ENCODE measurements at regions not wholly inside any gene's neighbourhood (a gene's known extent, or its start where the extent isn't known, plus 50 kb on each side); places are given as distances from the start of the nearest gene placed in this dataset.
"Not testable (repeated sequence)": the region's sequence is repeated elsewhere in the genome, so short reads cannot be mapped to it uniquely, and the experiment has no call there.

GRCh38 chr1:146376309-146376707 lies 147.5 kb upstream of the NOTCH2NLA start:
- not testable (repeated sequence) for H3K4me1 ChIP-seq, H3K9me3 ChIP-seq, H3K36me3 ChIP-seq, H3K27me3 ChIP-seq
- Histone ChIP-seq H3K4me3 (peak overlapping the region; percentile 30 to 41), H3K27ac (peak overlapping the region; percentile 77 to 89)
- peak; percentile 94 for DNase-seq (ENCODE audit: low spot score)

- H3K9me3 ChIP-seq; DNase-seq (ENCODE audit: low spot score); H3K27ac ChIP-seq; H3K4me3 ChIP-seq; H3K27me3 ChIP-seq; H3K36me3 ChIP-seq; H3K4me1 ChIP-seq: not testable (repeated sequence)
These were observed 146.3 kb upstream of the NOTCH2NLA start for GRCh38 chr1:146375108-146375507.

- H3K9me3 ChIP-seq, H3K4me1 ChIP-seq, H3K27me3 ChIP-seq, H3K36me3 ChIP-seq: not testable (repeated sequence)
- peak overlapping the region; percentile 21 to 64 for H3K27ac ChIP-seq
- H3K4me3 ChIP-seq, result peak overlapping the region; percentile 25 to 46
- peak; percentile 67 for DNase-seq (ENCODE audit: low spot score)
These were observed 141.1 kb upstream of the NOTCH2NLA start for GRCh38 chr1:146369940-146370339.

GRCh38 chr1:146355373-146355772 lies 126.6 kb upstream of the NOTCH2NLA start:
- not testable (repeated sequence) for H3K27me3 ChIP-seq; DNase-seq (ENCODE audit: low spot score); H3K27ac ChIP-seq; H3K4me3 ChIP-seq; H3K4me1 ChIP-seq; H3K36me3 ChIP-seq; H3K9me3 ChIP-seq

GRCh38 chr1:146326863-146327262 lies 98.0 kb upstream of the NOTCH2NLA start:
- not testable (repeated sequence) for DNase-seq (ENCODE audit: low spot score); H3K4me1 ChIP-seq; H3K27ac ChIP-seq; H3K9me3 ChIP-seq; H3K27me3 ChIP-seq; H3K36me3 ChIP-seq; H3K4me3 ChIP-seq

- H3K36me3 ChIP-seq; H3K27me3 ChIP-seq; H3K4me3 ChIP-seq; H3K9me3 ChIP-seq; H3K27ac ChIP-seq; DNase-seq (ENCODE audit: low spot score); H3K4me1 ChIP-seq: not testable (repeated sequence)
These were observed 95.6 kb upstream of the NOTCH2NLA start for GRCh38 chr1:146324463-146324862.

- not testable (repeated sequence) for H3K4me1 ChIP-seq; H3K36me3 ChIP-seq; DNase-seq (ENCODE audit: low spot score); H3K27ac ChIP-seq; H3K4me3 ChIP-seq; H3K27me3 ChIP-seq; H3K9me3 ChIP-seq
These were observed 94.5 kb upstream of the NOTCH2NLA start for GRCh38 chr1:146323302-146323701.

- H3K27me3 ChIP-seq; H3K36me3 ChIP-seq; H3K4me3 ChIP-seq; H3K27ac ChIP-seq; H3K4me1 ChIP-seq; DNase-seq (ENCODE audit: low spot score); H3K9me3 ChIP-seq: not testable (repeated sequence)
These were observed 94.1 kb upstream of the NOTCH2NLA start for GRCh38 chr1:146322893-146323292.

- H3K27ac ChIP-seq; H3K9me3 ChIP-seq; DNase-seq (ENCODE audit: low spot score); H3K4me3 ChIP-seq; H3K27me3 ChIP-seq; H3K4me1 ChIP-seq; H3K36me3 ChIP-seq: not testable (repeated sequence)
These were observed 89.9 kb upstream of the NOTCH2NLA start for GRCh38 chr1:146318715-146319114.

- H3K27ac ChIP-seq; H3K27me3 ChIP-seq; H3K4me1 ChIP-seq; H3K4me3 ChIP-seq; DNase-seq (ENCODE audit: low spot score); H3K9me3 ChIP-seq; H3K36me3 ChIP-seq: not testable (repeated sequence)
These were observed 89.0 kb upstream of the NOTCH2NLA start for GRCh38 chr1:146317785-146318184.

- not testable (repeated sequence) for H3K4me3 ChIP-seq; H3K27ac ChIP-seq; H3K27me3 ChIP-seq; H3K4me1 ChIP-seq; H3K9me3 ChIP-seq; H3K36me3 ChIP-seq; DNase-seq (ENCODE audit: low spot score)
These were observed 85.8 kb upstream of the NOTCH2NLA start for GRCh38 chr1:146314449-146315246.

- H3K9me3 ChIP-seq; H3K27ac ChIP-seq; H3K4me1 ChIP-seq; DNase-seq (ENCODE audit: low spot score); H3K36me3 ChIP-seq; H3K4me3 ChIP-seq; H3K27me3 ChIP-seq: not testable (repeated sequence)
These were observed 81.8 kb upstream of the NOTCH2NLA start for GRCh38 chr1:146310579-146310978.

GRCh38 chr1:146309427-146309826 lies 80.6 kb upstream of the NOTCH2NLA start:
- not testable (repeated sequence) for DNase-seq (ENCODE audit: low spot score); H3K27ac ChIP-seq; H3K4me1 ChIP-seq; H3K36me3 ChIP-seq; H3K9me3 ChIP-seq; H3K4me3 ChIP-seq; H3K27me3 ChIP-seq

- DNase-seq (ENCODE audit: low spot score); H3K27me3 ChIP-seq; H3K4me1 ChIP-seq; H3K27ac ChIP-seq; H3K4me3 ChIP-seq; H3K9me3 ChIP-seq; H3K36me3 ChIP-seq: not testable (repeated sequence)
These were observed 80.1 kb upstream of the NOTCH2NLA start for GRCh38 chr1:146308892-146309291.

GRCh38 chr1:146308152-146308551 lies 79.3 kb upstream of the NOTCH2NLA start:
- H3K4me3 ChIP-seq; H3K27ac ChIP-seq; H3K27me3 ChIP-seq; H3K4me1 ChIP-seq; DNase-seq (ENCODE audit: low spot score); H3K36me3 ChIP-seq; H3K9me3 ChIP-seq: not testable (repeated sequence)

- not testable (repeated sequence) for H3K27me3 ChIP-seq; H3K27ac ChIP-seq; H3K36me3 ChIP-seq; DNase-seq (ENCODE audit: low spot score); H3K9me3 ChIP-seq; H3K4me1 ChIP-seq; H3K4me3 ChIP-seq
These were observed 78.8 kb upstream of the NOTCH2NLA start for GRCh38 chr1:146307632-146308031.

All from right atrium auricular region (tissue), 2 donors.